Activated T-helper 1 cell treated with anti-CD3 and anti-CD28 coated beads, Interleukin-12 subunit alpha, Interleukin-12 subunit beta, Interleukin-2, Interleukin-4 antibody, amounts not matched to agents 30 ng/mL and 10 ng/mL and 1 ng/mL, durations not matched to agents 14 hours and 24 hours and 36 hours (primary cell): ENCODE measurements at regions not wholly inside any gene's neighbourhood (a gene's known extent, or its start where the extent isn't known, plus 50 kb on each side); places are given as distances from the start of the nearest gene placed in this dataset.

ENCODE experiments used
- DNase-seq: peaks from one replicate; pipeline ENCODE4 v3.0.0; 2021; ENCODE audit warnings: low spot score
- H3K27ac Mint-ChIP-seq: one replicate; pipeline ENCODE4 v1.8.0; 2021; ENCODE audit warnings: mild to moderate bottlenecking, mixed read lengths
- H3K27me3 Mint-ChIP-seq: one replicate; pipeline ENCODE4 v1.8.0; 2022; ENCODE audit warnings: mild to moderate bottlenecking, moderate library complexity, mixed read lengths; ENCODE audit not compliant: insufficient read depth
- H3K36me3 Mint-ChIP-seq: one replicate; pipeline ENCODE4 v1.8.0; 2021; ENCODE audit warnings: low read depth, mixed read lengths
- H3K4me1 Mint-ChIP-seq: one replicate; pipeline ENCODE4 v1.8.0; 2021; ENCODE audit warnings: low read depth, mixed read lengths
- H3K4me3 Mint-ChIP-seq: one replicate; pipeline ENCODE4 v1.8.0; 2021; ENCODE audit warnings: mild to moderate bottlenecking, moderate library complexity, mixed read lengths
- H3K9me3 Mint-ChIP-seq: one replicate; pipeline ENCODE4 v1.8.0; 2021; ENCODE audit warnings: mixed read lengths
- intact Hi-C: fragments of 100-400 bp; cut with micrococcal nuclease; formaldehyde crosslinking; loops from one replicate; pipeline ENCODE4 v1.15.1; 2024

DNA sequence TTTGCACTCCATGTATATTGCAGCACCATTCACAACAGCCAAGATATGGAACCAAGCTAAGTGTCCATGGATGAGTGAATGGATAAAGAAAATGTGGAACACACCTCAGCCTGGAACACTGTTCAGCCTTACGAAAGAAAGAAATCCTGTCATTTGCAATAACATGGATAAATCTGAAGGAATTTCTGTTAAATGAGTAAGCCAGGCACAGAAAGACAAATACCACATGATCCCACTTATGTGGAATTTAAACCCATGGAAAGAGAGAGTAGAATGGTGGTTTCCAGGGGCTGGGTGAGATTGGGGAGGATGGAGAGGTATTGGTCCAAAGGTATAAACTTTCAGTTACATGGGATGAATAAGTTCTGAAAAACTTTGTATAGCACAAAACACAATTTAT lies 228.9 kb upstream of the CD180 start:
- Mint-ChIP-seq H3K4me3 (no peak overlapping the region), H3K27ac (no peak overlapping the region), H3K9me3 (peaks cover 16% of the 10 kb centered on the region), H3K36me3 (peaks cover 2% of the 10 kb centered on the region), H3K27me3 (no peaks in the 10 kb centered on the region), H3K4me1 (peaks cover 9% of the 10 kb centered on the region)
- no peak for DNase-seq
- intact Hi-C loops: no loop called here

DNA sequence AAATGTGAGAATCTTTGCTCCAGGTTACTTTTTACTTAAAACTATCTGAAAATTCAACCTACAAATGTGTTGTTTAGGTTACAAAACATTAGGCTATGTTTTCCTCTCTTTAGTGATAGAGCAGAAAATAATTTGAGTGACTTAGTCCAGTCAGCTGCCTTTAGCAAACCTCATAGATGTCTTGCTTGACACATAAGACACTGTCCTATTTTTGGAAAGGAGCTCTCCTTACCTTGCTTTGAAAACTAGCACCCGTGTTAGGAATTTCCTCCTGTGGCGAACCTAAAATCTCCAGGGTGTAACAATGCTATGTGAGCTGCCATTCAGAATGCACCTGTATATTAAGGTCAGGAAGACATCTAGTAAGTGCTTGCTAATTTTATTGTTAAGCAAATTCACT lies 221.2 kb upstream of the CD180 start:
- Mint-ChIP-seq H3K36me3 (peaks cover 2% of the 10 kb centered on the region), H3K9me3 (peaks cover 16% of the 10 kb centered on the region), H3K4me3 (no peak overlapping the region), H3K27me3 (peaks cover 2% of the 10 kb centered on the region), H3K4me1 (peaks cover 17% of the 10 kb centered on the region), H3K27ac (no peak overlapping the region)
- intact Hi-C loops: no loop called here
- no peak for DNase-seq

DNA sequence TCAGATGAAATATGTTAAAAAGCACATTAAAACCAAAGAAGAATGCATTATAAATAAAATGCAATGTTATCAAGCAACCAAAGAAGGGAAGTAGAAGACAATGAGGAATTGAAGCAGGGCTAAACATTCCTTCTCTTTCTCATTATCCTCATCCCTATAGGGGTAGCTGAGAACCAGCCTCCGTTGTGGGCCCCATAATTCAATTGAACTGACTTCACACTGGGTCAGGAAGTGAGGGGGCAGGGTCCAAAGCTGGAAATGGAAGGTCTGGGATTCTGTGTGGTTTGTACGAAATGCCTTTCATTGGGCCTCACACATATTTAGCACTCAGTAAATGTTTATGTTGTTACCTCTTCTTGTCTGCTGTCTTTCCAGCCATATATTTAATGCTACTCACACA lies 220.4 kb upstream of the CD180 start:
- Mint-ChIP-seq H3K36me3 (no peaks in the 10 kb centered on the region), H3K4me1 (peaks cover 12% of the 10 kb centered on the region), H3K4me3 (no peak overlapping the region), H3K27ac (no peak overlapping the region), H3K9me3 (peaks cover 11% of the 10 kb centered on the region), H3K27me3 (peaks cover 2% of the 10 kb centered on the region)
- DNase-seq: no peak
- intact Hi-C loops: no loop called here

DNA sequence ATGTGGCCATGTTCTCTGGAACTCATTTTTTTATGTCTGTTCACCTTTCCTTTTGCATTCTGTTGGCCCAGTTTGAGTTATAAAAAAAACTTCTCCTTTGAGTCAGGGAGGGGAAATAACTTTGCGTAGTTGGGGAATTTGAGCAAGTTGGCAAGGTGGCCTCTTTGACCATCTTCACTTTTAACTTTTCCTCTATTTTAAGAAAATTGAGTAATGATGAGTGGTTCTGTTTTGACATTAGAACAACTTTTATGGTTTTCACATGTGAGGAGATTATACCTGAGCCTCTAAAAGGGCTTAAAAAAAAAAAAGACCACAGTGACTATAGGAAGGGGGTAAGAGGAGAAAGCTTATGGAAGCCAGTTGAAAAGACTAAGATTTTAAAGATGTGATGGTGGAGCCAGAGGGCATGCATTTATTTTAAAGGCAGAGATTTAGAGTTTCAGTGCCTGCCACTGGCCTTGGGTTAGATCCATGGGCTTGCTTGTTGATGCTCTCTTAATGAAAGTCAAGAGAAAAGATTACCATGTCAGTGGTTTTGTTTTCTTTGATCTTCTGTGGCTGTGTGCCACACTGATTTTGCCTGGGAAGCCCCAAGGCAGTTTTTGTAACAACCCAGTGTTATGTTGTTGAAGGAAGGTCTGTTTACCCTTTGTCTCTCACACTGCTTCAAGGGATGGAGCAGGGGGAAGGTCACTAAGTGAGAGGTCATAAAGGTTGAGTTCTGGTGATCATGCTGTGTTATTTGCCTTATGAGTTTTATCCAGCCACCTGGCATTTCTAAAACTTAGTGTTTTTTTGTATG lies 219.7 kb upstream of the CD180 start:
- H3K4me3 Mint-ChIP-seq: no peak overlapping the region
- peaks cover 8% of the 10 kb centered on the region for H3K4me1 Mint-ChIP-seq
- peaks cover 2% of the 10 kb centered on the region for H3K27me3 Mint-ChIP-seq
- no peak overlapping the region for H3K27ac Mint-ChIP-seq
- intact Hi-C loops: no loop called here
- no peak for DNase-seq
- no peaks in the 10 kb centered on the region for H3K36me3 Mint-ChIP-seq
- H3K9me3 Mint-ChIP-seq: peaks cover 5% of the 10 kb centered on the region

DNA sequence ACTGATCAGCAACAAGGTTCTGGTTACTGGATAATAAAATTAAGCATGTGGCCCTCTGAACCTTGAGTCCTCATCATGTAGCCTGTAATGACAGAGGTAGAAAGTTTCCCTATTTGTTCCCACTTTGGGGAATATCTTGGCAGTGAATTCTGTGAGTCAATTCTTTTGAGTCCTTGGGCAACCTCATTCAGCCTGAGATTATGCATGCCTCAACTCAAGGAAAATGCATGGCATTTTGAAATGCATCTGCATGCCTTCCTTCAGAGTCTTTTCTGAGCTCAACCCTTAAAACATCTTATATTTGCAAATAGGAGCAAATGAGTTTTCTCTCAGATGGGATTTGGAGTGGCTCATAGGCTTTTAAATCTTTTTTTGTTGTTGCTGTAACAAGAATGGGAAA lies 218.1 kb upstream of the CD180 start:
- Mint-ChIP-seq H3K9me3 (no peaks in the 10 kb centered on the region), H3K4me1 (peaks cover 8% of the 10 kb centered on the region), H3K27me3 (peaks cover 2% of the 10 kb centered on the region)

DNA sequence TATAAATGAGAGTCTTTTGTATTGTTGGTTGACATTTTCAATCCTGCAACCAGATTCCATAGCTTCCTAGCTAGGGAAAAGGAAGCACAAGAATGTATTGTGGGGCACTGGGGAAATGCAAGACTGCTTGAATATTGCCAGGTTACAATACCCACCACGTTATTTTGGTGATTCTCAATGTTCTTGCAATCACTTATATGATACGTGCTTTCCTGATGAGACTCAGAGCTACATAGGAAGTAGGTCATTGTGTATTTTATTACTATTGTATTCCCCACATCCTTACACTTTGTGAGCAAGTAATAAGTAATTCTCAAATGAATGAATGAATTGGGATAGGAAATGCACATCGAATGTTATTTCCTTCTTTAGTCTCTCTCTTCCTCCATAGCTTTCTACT lies 217.1 kb upstream of the CD180 start:
- intact Hi-C loops: no loop called here
- Mint-ChIP-seq H3K36me3 (no peaks in the 10 kb centered on the region), H3K9me3 (no peaks in the 10 kb centered on the region), H3K4me1 (peaks cover 8% of the 10 kb centered on the region), H3K27me3 (peaks cover 2% of the 10 kb centered on the region), H3K27ac (no peak overlapping the region), H3K4me3 (no peak overlapping the region)
- no peak for DNase-seq

More for the DNA sequence above, 218.1 kb upstream of the CD180 start:
- H3K27ac Mint-ChIP-seq: no peak overlapping the region
- no peaks in the 10 kb centered on the region for H3K36me3 Mint-ChIP-seq
- intact Hi-C loops: no loop called here
- H3K4me3 Mint-ChIP-seq: no peak overlapping the region
- DNase-seq: no peak

DNA sequence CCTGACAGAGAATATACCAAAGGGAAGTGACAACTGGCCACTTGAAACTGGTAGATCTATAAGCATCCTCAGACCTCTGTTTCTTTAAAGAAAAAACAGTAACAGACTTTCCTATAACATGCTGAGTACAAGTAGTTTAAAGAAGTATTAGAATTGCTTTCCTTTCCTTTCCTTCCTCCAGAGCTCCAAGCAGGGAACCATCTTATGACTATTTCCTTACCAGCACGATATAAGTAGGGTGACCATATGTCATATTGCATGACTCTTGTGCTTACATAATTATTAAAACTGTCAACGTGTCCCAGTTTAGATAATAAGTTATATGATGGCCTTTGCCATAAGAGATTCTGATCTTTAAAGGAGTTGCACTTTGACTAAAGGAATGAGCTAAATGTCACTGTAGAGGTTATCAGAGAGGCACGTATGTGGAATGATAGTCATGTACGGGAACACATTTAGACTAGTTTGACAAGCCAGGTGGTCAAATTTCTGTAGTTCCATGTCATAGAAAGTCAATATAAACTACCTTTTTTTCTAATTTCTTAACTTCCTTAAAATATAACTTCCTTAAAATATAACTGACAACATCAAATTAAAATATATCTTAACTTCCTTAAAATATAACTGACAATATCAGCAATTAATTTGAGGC lies 212.7 kb upstream of the CD180 start:
- intact Hi-C loops: no loop called here
- no peak overlapping the region for H3K27ac Mint-ChIP-seq
- no peak for DNase-seq
- no peaks in the 10 kb centered on the region for H3K36me3 Mint-ChIP-seq
- no peaks in the 10 kb centered on the region for H3K4me1 Mint-ChIP-seq
- H3K27me3 Mint-ChIP-seq: no peaks in the 10 kb centered on the region
- no peaks in the 10 kb centered on the region for H3K9me3 Mint-ChIP-seq
- H3K4me3 Mint-ChIP-seq: no peak overlapping the region

DNA sequence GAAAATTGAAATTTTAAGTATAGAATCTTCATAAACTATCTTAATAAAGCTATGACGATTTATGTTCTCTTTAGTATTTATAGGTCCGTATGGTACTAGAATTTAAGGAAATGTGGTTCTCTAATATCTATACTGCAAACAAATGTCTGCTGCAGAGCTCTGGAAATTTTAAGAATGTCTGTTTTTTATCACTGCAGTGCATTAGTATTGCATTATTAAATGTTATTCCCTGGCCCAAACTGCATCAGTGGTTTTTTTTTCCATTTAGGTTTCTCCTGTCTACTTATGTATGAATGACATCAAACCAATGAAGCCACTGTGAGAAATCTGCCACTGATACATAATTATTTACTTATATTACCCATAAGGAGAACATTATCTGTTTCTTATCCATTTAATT lies 211.4 kb upstream of the CD180 start:
- no peak overlapping the region for H3K4me3 Mint-ChIP-seq
- H3K36me3 Mint-ChIP-seq: no peaks in the 10 kb centered on the region
- H3K4me1 Mint-ChIP-seq: no peaks in the 10 kb centered on the region
- no peak for DNase-seq
- no peaks in the 10 kb centered on the region for H3K9me3 Mint-ChIP-seq
- no peak overlapping the region for H3K27ac Mint-ChIP-seq
- intact Hi-C loops: no loop called here
- no peaks in the 10 kb centered on the region for H3K27me3 Mint-ChIP-seq

DNA sequence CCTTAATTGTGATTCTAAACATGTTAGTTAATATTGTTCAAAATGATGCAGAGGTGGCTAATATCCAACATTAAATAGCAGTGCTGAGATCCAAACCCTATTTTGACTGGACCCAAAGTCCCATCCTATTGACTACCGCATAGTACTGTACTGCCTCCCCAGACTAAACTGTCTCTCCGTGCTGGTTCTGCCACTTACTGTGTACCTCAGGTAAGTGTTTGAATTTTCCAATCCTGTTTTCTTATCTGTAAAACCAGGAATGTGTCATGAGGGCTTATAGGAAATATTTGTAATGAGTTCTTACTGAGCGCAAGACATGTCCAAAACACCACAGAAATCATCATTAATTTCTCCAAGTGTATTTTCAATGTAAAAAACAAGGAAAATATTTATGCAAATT lies 209.2 kb upstream of the CD180 start:
- Mint-ChIP-seq H3K4me1 (no peaks in the 10 kb centered on the region), H3K4me3 (no peak overlapping the region), H3K27ac (no peak overlapping the region), H3K36me3 (no peaks in the 10 kb centered on the region), H3K27me3 (peaks cover 3% of the 10 kb centered on the region), H3K9me3 (no peaks in the 10 kb centered on the region)
- intact Hi-C loops: no loop called here
- DNase-seq: no peak

DNA sequence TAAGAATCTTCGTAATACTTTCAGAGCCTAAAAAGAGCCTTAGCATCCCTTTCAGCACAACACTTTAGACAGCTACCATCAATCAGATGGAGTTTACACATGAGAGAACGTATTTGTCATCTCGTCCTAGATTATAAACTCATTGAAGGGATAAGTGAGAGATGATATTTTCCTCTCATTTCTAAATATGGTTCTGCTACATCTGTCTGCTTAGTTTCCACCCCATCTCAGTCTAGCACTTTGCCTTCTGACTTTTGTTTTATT lies 208.4 kb upstream of the CD180 start:
- no peak overlapping the region for H3K4me3 Mint-ChIP-seq
- DNase-seq: no peak
- peaks cover 3% of the 10 kb centered on the region for H3K27me3 Mint-ChIP-seq
- H3K4me1 Mint-ChIP-seq: no peaks in the 10 kb centered on the region
- H3K36me3 Mint-ChIP-seq: no peaks in the 10 kb centered on the region
- intact Hi-C loops: no loop called here
- H3K9me3 Mint-ChIP-seq: no peaks in the 10 kb centered on the region
- no peak overlapping the region for H3K27ac Mint-ChIP-seq

DNA sequence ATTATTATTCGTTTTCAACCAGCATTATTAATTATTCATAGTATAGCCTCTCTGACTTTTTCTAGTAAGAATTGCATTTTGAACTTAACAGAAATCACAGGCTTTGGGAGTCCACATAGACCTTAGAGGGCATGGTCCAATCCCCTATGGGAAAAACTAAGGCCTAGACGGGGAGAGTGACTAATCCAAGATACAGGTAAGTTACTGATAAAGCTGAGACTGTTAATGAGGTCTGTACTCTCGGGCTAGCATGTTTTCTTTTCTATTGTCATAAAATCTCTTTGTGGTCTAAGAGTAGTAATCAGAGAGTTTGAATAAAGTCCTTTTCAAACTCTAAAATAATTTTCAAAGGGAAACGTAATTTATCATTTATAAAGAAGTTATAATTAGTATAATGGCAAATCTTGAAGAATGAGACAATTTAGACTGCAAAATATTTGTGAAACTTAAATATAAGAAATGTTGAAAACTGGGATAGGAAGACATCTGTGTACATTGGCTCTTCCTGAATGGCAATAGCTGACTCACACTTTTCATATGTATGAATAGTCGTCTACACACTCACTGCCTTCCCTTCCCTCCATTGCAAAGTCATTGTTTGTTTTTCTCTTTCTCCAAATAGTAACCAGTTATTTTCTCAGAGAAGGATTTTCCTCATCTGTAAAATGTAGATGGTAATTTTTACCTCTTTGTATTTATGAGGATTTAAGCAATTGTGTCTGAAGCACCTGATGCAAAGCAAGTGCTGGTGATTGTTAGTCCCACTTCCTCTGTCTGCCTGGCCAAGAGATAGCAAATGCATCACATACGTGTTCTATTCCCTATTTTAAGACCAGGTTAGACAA lies 207.9 kb upstream of the CD180 start:
- Mint-ChIP-seq H3K36me3 (no peaks in the 10 kb centered on the region), H3K4me1 (no peaks in the 10 kb centered on the region), H3K9me3 (no peaks in the 10 kb centered on the region), H3K27me3 (peaks cover 3% of the 10 kb centered on the region), H3K27ac (no peak overlapping the region), H3K4me3 (no peak overlapping the region)
- intact Hi-C loops: no loop called here
- no peak for DNase-seq

DNA sequence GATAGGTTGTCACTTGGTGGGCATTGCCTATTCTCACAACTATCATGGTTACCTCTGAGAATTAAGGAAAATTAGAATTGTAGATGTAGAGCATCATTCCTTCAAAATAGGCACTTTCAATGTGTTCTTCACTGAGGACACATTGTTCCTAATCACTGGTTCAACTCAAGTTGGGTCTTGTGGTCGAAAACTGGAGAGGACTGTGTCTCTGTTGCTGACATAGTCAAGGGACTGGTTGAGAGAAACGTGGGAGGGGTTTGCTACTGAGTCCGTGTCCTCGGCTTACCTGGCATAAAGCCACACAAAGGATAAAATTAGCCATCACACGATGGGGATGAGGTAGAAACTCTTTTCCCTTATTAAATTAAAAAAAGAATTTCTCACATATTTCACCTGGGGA lies 205.9 kb upstream of the CD180 start:
- Mint-ChIP-seq H3K36me3 (no peaks in the 10 kb centered on the region), H3K4me3 (no peak overlapping the region), H3K4me1 (no peaks in the 10 kb centered on the region), H3K27me3 (peaks cover 3% of the 10 kb centered on the region), H3K27ac (no peak overlapping the region), H3K9me3 (no peaks in the 10 kb centered on the region)
- no peak for DNase-seq
- intact Hi-C loops: no loop called here

DNA sequence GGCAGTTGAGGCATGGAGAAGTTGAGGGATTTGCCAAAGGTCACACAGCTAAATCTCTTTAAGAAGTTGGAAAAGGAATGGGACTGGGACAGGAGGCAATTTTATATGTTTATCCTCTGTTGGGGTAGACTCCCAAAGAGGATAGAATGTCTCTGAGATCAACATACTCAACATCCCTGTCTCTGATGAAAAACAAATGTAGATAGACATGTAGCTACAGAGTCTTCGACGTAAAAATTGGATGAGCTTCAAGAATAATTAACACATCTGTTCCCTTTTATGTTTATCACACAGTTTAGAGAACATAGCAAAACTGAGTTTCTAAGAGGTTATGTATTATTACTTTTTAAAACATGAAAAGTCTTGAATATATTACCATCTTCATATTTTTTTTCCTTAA lies 204.6 kb upstream of the CD180 start:
- Mint-ChIP-seq H3K27ac (no peak overlapping the region), H3K9me3 (no peaks in the 10 kb centered on the region), H3K27me3 (peaks cover 3% of the 10 kb centered on the region), H3K4me3 (no peak overlapping the region), H3K4me1 (no peaks in the 10 kb centered on the region), H3K36me3 (no peaks in the 10 kb centered on the region)
- no peak for DNase-seq
- intact Hi-C loops: no loop called here
